ENCODE measurements at regions not wholly inside any gene's neighbourhood (a gene's known extent, or its start where the extent isn't known, plus 50 kb on each side); places are given as distances from the start of the nearest gene placed in this dataset.

DNA sequence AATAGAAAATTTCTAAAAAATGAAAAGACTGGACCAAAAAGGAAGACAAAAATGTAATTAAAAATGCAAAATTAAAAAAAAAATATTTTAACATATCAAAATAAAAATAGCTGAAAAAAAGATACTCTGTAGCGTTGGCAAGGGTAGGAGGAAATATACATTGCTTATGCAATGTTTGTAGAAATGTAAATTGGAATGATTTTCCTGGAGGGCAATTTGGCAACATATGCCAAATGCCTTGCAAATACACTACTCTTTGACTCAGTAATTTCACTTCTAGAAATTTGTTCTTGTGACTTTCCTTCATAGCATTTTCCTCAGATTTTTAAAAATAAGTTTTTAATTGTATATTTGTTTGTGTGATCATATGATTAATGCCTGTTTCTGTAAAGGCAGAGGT lies 296.6 kb downstream of the ZNF621 start:
- POLR2A ChIA-PET, result no interaction called here
- TF ChIP-seq FOXM1 (IDR thresholded peaks at IDR 0.05; ENCODE audit: borderline replicate concordance) (no peak), CTBP1 (IDR thresholded peaks at IDR 0.05; ENCODE audit: borderline replicate concordance) (no peak), SUZ12 (IDR thresholded peaks at IDR 0.05) (no peak), ELF4 (IDR thresholded peaks at IDR 0.05) (no peak), FOXK2 (IDR thresholded peaks at IDR 0.05) (no peak), TARDBP (IDR thresholded peaks at IDR 0.05) (no peak), ZNF384 (IDR thresholded peaks at IDR 0.05) (no peak), SP1 (IDR thresholded peaks at IDR 0.05) (no peak), ARNT (IDR thresholded peaks at IDR 0.05) (no peak), LEF1 (IDR thresholded peaks at IDR 0.05; ENCODE audit: borderline replicate concordance) (no peak), L3MBTL2 (conservative IDR thresholded peaks at IDR 0.05) (no peak), HDGF (IDR thresholded peaks at IDR 0.05; ENCODE audit: borderline replicate concordance) (no peak)

DNA sequence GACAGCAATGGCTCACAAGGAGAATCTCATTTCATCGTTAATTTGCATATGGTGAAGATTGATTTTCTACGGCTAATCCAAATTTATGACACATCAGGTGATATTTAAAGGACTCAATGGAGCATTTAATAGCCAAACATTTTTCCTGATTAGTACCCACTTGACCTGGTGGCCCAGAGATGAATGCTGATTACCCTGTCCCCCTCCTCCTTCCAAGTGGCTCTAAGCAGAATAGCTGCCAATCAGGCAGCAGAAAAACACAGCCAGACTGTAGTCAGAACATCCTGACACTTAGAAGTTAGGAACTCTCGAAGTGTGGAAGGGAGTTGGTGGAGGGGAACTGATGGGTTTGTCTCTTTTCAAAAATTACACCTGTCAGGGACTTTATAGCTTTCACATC lies 302.5 kb downstream of the ZNF621 start:
- TF ChIP-seq TARDBP (IDR thresholded peaks at IDR 0.05), result no peak
- TF ChIP-seq, protein P1, sequence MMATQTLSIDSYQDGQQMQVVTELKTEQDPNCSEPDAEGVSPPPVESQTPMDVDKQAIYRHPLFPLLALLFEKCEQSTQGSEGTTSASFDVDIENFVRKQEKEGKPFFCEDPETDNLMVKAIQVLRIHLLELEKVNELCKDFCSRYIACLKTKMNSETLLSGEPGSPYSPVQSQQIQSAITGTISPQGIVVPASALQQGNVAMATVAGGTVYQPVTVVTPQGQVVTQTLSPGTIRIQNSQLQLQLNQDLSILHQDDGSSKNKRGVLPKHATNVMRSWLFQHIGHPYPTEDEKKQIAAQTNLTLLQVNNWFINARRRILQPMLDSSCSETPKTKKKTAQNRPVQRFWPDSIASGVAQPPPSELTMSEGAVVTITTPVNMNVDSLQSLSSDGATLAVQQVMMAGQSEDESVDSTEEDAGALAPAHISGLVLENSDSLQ (IDR thresholded peaks at IDR 0.05), result no peak
- TF ChIP-seq FOXM1 (IDR thresholded peaks at IDR 0.05; ENCODE audit: borderline replicate concordance), result no peak
- CTCF ChIA-PET, result no interaction called here
- POLR2A ChIA-PET, result no interaction called here
- DNase-seq (ENCODE audit: extremely low spot score), result no peak

More for the DNA sequence above, 296.6 kb downstream of the ZNF621 start:
- DNase-seq (ENCODE audit: extremely low spot score), result no peak
- CTCF ChIA-PET, result no interaction called here

DNA sequence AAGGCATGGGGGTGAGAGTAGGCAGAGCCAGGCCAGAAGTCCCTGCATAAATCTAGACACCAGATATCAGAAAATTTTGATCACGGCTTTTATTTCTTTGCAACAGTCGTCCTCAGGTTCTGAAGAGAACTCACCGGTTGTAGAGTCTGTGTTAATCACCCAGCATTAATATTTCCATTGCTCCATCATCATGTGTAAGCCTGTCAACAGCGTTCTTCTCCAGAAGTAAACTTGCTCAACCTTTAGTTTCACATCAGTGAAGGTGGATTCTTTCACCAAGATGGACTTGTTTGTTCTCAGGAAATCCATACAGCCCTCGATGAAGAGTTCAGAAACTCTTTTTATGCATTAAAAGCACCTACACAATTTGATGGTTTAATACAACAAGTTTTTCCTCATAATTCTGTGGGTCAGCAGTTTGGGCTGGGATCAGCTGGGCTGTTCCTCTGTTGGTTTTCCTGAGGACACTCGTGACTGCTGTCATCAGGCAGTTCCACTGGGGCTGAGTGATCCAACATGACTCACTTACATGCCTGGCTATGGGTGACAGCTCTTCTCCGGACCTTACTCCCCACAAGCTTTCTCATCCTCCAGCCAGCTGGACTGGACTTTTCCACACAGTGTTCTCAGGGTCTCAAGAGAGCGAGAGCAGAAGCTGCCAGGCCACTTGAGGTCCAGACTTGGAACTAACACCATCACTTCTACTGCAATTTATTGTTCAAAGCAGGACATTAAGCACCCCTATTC lies 303.4 kb downstream of the ZNF621 start:
- ChIA-PET CTCF (no interaction called here), POLR2A (no interaction called here)

DNA sequence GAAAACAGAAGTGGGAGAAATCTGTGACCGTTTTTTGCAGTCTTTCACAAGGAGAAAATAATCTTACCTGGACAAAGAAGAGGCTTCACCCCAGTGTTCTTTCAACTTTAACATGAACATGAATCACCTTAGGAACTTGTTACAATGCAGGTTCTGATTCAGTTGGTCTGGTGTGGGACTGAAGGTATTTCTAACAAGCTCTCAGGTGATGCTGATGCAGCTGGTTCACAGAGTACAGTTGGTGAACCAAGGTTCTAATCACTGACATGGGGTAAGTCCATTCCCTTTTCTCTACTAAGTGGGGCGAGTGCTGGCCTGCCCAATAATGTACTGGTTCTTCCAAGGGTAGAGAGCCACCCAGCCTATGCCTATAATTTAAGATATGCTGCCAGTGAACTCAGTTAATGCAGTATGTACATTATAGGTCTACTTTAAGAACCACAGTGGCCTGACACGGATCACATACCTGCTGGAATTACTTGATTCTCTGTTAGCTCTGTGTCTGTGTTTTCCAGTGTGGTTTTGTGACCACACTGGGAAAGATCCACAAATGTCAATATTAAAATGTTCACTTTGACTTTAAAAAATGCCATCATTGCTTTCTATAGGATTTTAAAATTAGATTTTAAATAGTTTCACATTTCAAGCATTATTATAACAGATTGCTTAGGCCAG lies 304.1 kb downstream of the ZNF621 start:
- ChIA-PET POLR2A (no interaction called here), CTCF (no interaction called here)
- no peak for TF ChIP-seq SUZ12 (IDR thresholded peaks at IDR 0.05)
- TF ChIP-seq HDGF (IDR thresholded peaks at IDR 0.05; ENCODE audit: borderline replicate concordance), result no peak
- no peak for TF ChIP-seq ARNT (IDR thresholded peaks at IDR 0.05)
- TF ChIP-seq FOXA1 (IDR thresholded peaks at IDR 0.05), result no peak
- no peak for TF ChIP-seq SP1 (IDR thresholded peaks at IDR 0.05)
- TF ChIP-seq CTBP1 (IDR thresholded peaks at IDR 0.05; ENCODE audit: borderline replicate concordance), result no peak
- TF ChIP-seq FOXK2 (IDR thresholded peaks at IDR 0.05), result no peak
- TF ChIP-seq, protein P1 (IDR thresholded peaks at IDR 0.05), result no peak
- DNase-seq (ENCODE audit: extremely low spot score), result no peak

More for the DNA sequence above, 303.4 kb downstream of the ZNF621 start:
- no peak for DNase-seq (ENCODE audit: extremely low spot score)
- TF ChIP-seq ZNF384 (IDR thresholded peaks at IDR 0.05), result no peak
- TF ChIP-seq ARNT (IDR thresholded peaks at IDR 0.05), result no peak
- no peak for TF ChIP-seq SP1 (IDR thresholded peaks at IDR 0.05)
- TF ChIP-seq FOXM1 (IDR thresholded peaks at IDR 0.05; ENCODE audit: borderline replicate concordance), result no peak
- TF ChIP-seq NFRKB (IDR thresholded peaks at IDR 0.05), result no peak
- TF ChIP-seq FOXK2 (IDR thresholded peaks at IDR 0.05), result no peak
- TF ChIP-seq HDGF (IDR thresholded peaks at IDR 0.05; ENCODE audit: borderline replicate concordance), result no peak
- no peak for TF ChIP-seq BHLHE40 (IDR thresholded peaks at IDR 0.05; ENCODE audit: borderline replicate concordance)
- TF ChIP-seq L3MBTL2 (conservative IDR thresholded peaks at IDR 0.05), result no peak
- TF ChIP-seq CTBP1 (IDR thresholded peaks at IDR 0.05; ENCODE audit: borderline replicate concordance), result no peak
- no peak for TF ChIP-seq TARDBP (IDR thresholded peaks at IDR 0.05)
- no peak for TF ChIP-seq SUZ12 (IDR thresholded peaks at IDR 0.05)
- TF ChIP-seq, protein P1 (IDR thresholded peaks at IDR 0.05), result no peak
- TF ChIP-seq ELF4 (IDR thresholded peaks at IDR 0.05), result no peak

DNA sequence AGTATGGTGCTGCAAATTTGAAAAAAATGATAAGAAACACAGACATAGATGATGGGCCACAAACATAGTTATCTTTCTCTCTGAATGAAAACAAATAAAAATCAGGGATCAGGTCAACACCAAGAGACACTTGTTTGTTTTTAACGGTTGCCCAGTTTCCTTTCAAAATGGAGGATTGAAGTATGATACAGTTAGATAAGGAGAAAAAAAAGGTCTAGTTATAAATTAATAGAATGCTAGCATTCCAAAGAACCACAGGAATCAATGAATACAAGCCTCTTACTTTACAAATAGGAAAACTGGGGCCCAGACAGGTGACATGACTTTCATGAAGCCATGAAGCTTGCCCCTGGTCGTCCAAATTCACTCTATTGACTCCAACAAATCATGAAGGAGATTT lies 305.1 kb downstream of the ZNF621 start:
- TF ChIP-seq TARDBP (IDR thresholded peaks at IDR 0.05), result no peak
- TF ChIP-seq SP1 (IDR thresholded peaks at IDR 0.05), result no peak
- no peak for TF ChIP-seq FOXA1 (IDR thresholded peaks at IDR 0.05)
- TF ChIP-seq ARNT (IDR thresholded peaks at IDR 0.05), result no peak

DNA sequence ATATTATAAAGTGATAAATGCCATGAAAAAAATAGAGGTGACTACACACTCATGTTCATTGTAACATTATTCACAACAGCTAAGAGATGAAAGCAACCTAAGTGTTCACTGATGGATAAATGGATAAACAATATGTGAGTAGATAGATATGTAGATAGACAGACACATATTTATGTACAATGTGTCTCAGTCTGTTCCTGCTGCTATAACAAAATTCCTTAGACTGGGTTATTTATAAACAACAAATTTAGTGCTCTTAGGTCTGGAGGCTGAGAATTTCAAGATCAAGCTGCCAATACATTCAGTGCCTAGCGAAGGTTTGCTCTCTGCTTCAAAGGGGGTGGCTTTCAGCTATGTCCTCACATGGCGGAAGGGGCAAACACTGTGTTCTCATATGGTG lies 312.5 kb downstream of the ZNF621 start:
- POLR2A ChIA-PET, result no interaction called here
- CTCF ChIA-PET, result no interaction called here
- TF ChIP-seq ARNT (IDR thresholded peaks at IDR 0.05) (no peak), TARDBP (IDR thresholded peaks at IDR 0.05) (no peak), SUZ12 (IDR thresholded peaks at IDR 0.05) (no peak), HDGF (IDR thresholded peaks at IDR 0.05; ENCODE audit: borderline replicate concordance) (no peak), FOXM1 (IDR thresholded peaks at IDR 0.05; ENCODE audit: borderline replicate concordance) (no peak), BHLHE40 (IDR thresholded peaks at IDR 0.05; ENCODE audit: borderline replicate concordance) (no peak), ELF4 (IDR thresholded peaks at IDR 0.05) (no peak)
- DNase-seq (ENCODE audit: extremely low spot score), result no peak

More for the DNA sequence above, 305.1 kb downstream of the ZNF621 start:
- DNase-seq (ENCODE audit: extremely low spot score), result no peak
- ChIA-PET POLR2A (no interaction called here), CTCF (no interaction called here)
